HG03097 (cell line): ENCODE measurements at regions not wholly inside any gene's neighbourhood (a gene's known extent, or its start where the extent isn't known, plus 50 kb on each side); places are given as distances from the start of the nearest gene placed in this dataset.
A peak's percentile ranks its signal among the peaks of the same experiment; 100 is the strongest.
"Not testable (repeated sequence)": the region's sequence is repeated elsewhere in the genome, so short reads cannot be mapped to it uniquely, and the experiment has no call there.

Source experiments
- ATAC-seq: cut with Tn5 transposase; IDR thresholded peaks from one replicate; pipeline ENCODE4 v1.9.1; 2021; ENCODE audit not compliant: unreplicated experiment, low FRiP score

GRCh38 chr10:27391325-27391724 is 112.8 kb upstream of the RAB18 start:
- no peak for ATAC-seq

GRCh38 chr10:27390681-27391080 is 113.4 kb upstream of the RAB18 start:
- no peak for ATAC-seq

GRCh38 chr10:27388761-27389399 is 115.2 kb upstream of the RAB18 start:
- no peak for ATAC-seq

- no peak for ATAC-seq
Observed at GRCh38 chr10:27383595-27384542, 120.2 kb upstream of the RAB18 start.

GRCh38 chr10:27382176-27382575 is 121.9 kb upstream of the RAB18 start:
- no peak for ATAC-seq

GRCh38 chr10:27380929-27381358 is 123.2 kb upstream of the RAB18 start:
- no peak for ATAC-seq

GRCh38 chr10:27379041-27379440 is 125.1 kb upstream of the RAB18 start:
- not testable (repeated sequence) for ATAC-seq

- ATAC-seq: no peak
Observed at GRCh38 chr10:27373566-27374160, 130.4 kb upstream of the RAB18 start.

- ATAC-seq: no peak
Observed at GRCh38 chr10:27372095-27372494, 131.5 kb upstream of the ACBD5 start.

- not testable (repeated sequence) for ATAC-seq
Observed at GRCh38 chr10:27371375-27371774, 130.8 kb upstream of the ACBD5 start.

GRCh38 chr10:27369880-27370279 is 129.3 kb upstream of the ACBD5 start:
- no peak for ATAC-seq

GRCh38 chr10:27368706-27369105 is 128.1 kb upstream of the ACBD5 start:
- ATAC-seq: no peak

GRCh38 chr10:27366769-27367168 is 126.2 kb upstream of the ACBD5 start:
- ATAC-seq: no peak

- no peak for ATAC-seq
Observed at GRCh38 chr10:27364028-27364427, 123.4 kb upstream of the ACBD5 start.

- peak; percentile 75 for ATAC-seq
Observed at GRCh38 chr10:27360581-27361172, 120.1 kb upstream of the ACBD5 start.

- ATAC-seq: no peak
Observed at GRCh38 chr10:27359792-27360355, 119.3 kb upstream of the ACBD5 start.

GRCh38 chr10:27356738-27357137 is 116.1 kb upstream of the ACBD5 start:
- no peak for ATAC-seq

GRCh38 chr10:27355918-27356573 is 115.4 kb upstream of the ACBD5 start:
- ATAC-seq: no peak

GRCh38 chr10:27354643-27355270 is 114.2 kb upstream of the ACBD5 start:
- ATAC-seq: peak; percentile 92

GRCh38 chr10:27354100-27354499 is 113.5 kb upstream of the ACBD5 start:
- ATAC-seq: not testable (repeated sequence)
